ENCODE measurements at regions not wholly inside any gene's neighbourhood (a gene's known extent, or its start where the extent isn't known, plus 50 kb on each side); places are given as distances from the start of the nearest gene placed in this dataset.

GRCh38 chr5:173675287-173675996, 59.0 kb upstream of the BOD1 start:
- no peaks in the 10 kb centered on the region for H3K36me3 ChIP-seq (ENCODE audit: control insufficient read depth in 2 of 2, insufficient read depth in 1 of 2, low read length in 2 of 2)
- ChIA-PET CTCF (interaction anchor here (0.6 kb wide), 1 partner anchor 104 kb away, joined by 3 read pairs; no protein-coding TSS in a partner anchor), POLR2A (no interaction called here)
- no peak overlapping the region for H3K4me3 ChIP-seq (ENCODE audit: low read depth, low read length)
- no peaks in the 10 kb centered on the region for H3K9me3 ChIP-seq (ENCODE audit: control insufficient read depth, insufficient read depth, low read depth, low read length)
- no peak overlapping the region for H3K27ac ChIP-seq (ENCODE audit: extremely low read depth, low read depth, low read length)
- no peaks in the 10 kb centered on the region for H3K4me1 ChIP-seq (ENCODE audit: control insufficient read depth, insufficient read depth, low read length)
- TF ChIP-seq ZBTB48 (tag by site-specific recombination; IDR thresholded peaks at IDR 0.05) = no peak
- TF ChIP-seq KLF9 (tag by site-specific recombination; IDR thresholded peaks at IDR 0.05; ENCODE audit: low read depth) = no peak
- TF ChIP-seq ZBTB1 (tag by site-specific recombination; IDR thresholded peaks at IDR 0.05) = no peak
- TF ChIP-seq ZNF664 (tag by site-specific recombination; IDR thresholded peaks at IDR 0.05) = no peak
- TF ChIP-seq ZFHX2 (tag by site-specific recombination; conservative IDR thresholded peaks at IDR 0.05) = no peak
- no peak for TF ChIP-seq ZNF169 (tag by site-specific recombination; IDR thresholded peaks at IDR 0.05)
- no peak for TF ChIP-seq KLF10 (tag by site-specific recombination; IDR thresholded peaks at IDR 0.05)
- TF ChIP-seq ZNF311 (tag by site-specific recombination; IDR thresholded peaks at IDR 0.05; ENCODE audit: borderline replicate concordance) = no peak
- no peak for TF ChIP-seq ZNF416 (tag by site-specific recombination; IDR thresholded peaks at IDR 0.05)
- TF ChIP-seq ZNF19 (tag by site-specific recombination; IDR thresholded peaks at IDR 0.05; ENCODE audit: low read depth) = no peak
- no peak for TF ChIP-seq PRDM2 (tag by site-specific recombination; IDR thresholded peaks at IDR 0.05; ENCODE audit: borderline replicate concordance)
- TF ChIP-seq ZNF768 (tag by site-specific recombination; IDR thresholded peaks at IDR 0.05) = no peak
- no peak for TF ChIP-seq ZNF623 (tag by site-specific recombination; IDR thresholded peaks at IDR 0.05)
- TF ChIP-seq ZNF174 (tag by site-specific recombination; IDR thresholded peaks at IDR 0.05) = no peak
- no peak for TF ChIP-seq ZNF426 (tag by site-specific recombination; IDR thresholded peaks at IDR 0.05)
- TF ChIP-seq ZNF837 (tag by site-specific recombination; IDR thresholded peaks at IDR 0.05) = no peak
- no peak for TF ChIP-seq ZBTB44 (tag by site-specific recombination; IDR thresholded peaks at IDR 0.05)
- TF ChIP-seq, protein P1, sequence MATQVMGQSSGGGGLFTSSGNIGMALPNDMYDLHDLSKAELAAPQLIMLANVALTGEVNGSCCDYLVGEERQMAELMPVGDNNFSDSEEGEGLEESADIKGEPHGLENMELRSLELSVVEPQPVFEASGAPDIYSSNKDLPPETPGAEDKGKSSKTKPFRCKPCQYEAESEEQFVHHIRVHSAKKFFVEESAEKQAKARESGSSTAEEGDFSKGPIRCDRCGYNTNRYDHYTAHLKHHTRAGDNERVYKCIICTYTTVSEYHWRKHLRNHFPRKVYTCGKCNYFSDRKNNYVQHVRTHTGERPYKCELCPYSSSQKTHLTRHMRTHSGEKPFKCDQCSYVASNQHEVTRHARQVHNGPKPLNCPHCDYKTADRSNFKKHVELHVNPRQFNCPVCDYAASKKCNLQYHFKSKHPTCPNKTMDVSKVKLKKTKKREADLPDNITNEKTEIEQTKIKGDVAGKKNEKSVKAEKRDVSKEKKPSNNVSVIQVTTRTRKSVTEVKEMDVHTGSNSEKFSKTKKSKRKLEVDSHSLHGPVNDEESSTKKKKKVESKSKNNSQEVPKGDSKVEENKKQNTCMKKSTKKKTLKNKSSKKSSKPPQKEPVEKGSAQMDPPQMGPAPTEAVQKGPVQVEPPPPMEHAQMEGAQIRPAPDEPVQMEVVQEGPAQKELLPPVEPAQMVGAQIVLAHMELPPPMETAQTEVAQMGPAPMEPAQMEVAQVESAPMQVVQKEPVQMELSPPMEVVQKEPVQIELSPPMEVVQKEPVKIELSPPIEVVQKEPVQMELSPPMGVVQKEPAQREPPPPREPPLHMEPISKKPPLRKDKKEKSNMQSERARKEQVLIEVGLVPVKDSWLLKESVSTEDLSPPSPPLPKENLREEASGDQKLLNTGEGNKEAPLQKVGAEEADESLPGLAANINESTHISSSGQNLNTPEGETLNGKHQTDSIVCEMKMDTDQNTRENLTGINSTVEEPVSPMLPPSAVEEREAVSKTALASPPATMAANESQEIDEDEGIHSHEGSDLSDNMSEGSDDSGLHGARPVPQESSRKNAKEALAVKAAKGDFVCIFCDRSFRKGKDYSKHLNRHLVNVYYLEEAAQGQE (tag by site-specific recombination; IDR thresholded peaks at IDR 0.05) = no peak
- TF ChIP-seq ZNF514 (tag by site-specific recombination; IDR thresholded peaks at IDR 0.05) = no peak
- TF ChIP-seq ZNF433 (tag by site-specific recombination; IDR thresholded peaks at IDR 0.05; ENCODE audit: low read depth) = no peak

All from HEK293 (cell line).